ENCODE measurements at regions not wholly inside any gene's neighbourhood (a gene's known extent, or its start where the extent isn't known, plus 50 kb on each side); places are given as distances from the start of the nearest gene placed in this dataset.

- DNase-seq (ENCODE audit: low spot score): no peak
These were observed 89.6 kb upstream of the SHB start for GRCh38 chr9:38158628-38159027.

DNA sequence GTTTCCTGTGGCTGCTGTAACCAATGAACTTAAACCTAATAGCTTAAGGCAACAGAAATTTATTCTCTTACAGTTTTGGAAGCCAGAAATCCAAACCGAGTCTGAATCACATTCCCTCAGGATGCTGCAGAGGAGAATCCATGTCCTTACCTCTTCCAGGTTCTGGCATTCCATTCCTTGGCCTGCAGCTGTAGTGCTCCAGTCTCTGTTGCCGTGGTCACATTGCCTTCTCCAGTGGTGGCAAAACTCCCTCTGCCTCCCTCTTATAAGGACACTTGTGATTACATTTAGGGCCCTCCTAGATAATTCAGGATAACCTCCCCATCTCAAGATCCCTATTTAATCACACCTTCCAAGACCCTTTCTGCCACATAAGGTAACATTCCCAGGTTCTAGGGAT, 88.7 kb upstream of the SHB start:
- no peak for DNase-seq (ENCODE audit: low spot score)

DNA sequence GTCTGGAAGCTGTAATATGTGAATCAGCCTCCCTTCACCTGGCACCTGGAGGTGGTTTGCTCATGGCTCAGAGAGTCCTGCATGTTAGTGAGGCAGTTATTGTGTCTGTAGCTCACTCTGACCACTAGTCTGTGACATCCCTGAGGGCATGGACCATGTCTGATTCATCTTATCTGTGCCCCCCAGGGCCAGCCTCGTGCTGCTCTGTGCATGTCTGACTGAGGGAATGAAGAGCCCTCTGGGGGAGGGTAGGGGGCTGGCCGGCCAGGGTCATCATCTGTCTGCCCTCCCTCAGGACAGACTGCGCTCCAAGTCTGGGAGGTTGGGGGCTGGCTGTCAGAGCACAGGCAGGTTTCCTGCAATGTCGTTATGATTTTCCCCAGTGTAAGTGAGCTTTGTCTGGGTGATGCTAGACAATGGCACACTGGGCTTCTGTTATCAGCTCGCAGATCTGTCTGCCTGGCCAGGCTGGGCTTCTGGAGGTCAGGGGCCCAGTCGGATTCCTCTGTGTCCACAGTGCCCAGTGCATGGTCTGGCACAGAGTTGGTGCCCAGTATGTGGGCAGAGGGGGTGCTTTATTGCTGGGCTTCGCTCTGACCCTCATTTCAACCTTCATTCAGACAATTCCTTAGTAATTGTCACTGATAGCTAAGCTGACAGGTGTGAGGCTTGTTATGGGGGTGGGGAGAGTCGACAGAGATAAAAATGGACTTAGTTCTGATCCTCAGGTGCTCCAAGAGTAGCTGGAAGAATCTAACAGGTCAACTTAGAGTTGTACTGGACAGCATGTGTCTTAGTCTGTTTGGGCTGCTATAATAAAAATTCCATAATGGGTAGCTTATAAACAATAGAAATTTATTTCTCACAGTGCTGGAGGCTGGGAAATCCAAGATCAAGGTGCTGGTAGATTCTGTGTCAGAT, 85.7 kb upstream of the SHB start:
- DNase-seq (ENCODE audit: low spot score): no peak

- no peak for DNase-seq (ENCODE audit: low spot score)
These were observed 84.9 kb upstream of the SHB start for GRCh38 chr9:38153910-38154291.

- no peak for DNase-seq (ENCODE audit: low spot score)
These were observed 84.3 kb upstream of the SHB start for GRCh38 chr9:38153152-38153909.

GRCh38 chr9:38149647-38150046, 80.6 kb upstream of the SHB start:
- DNase-seq (ENCODE audit: low spot score): no peak

DNA sequence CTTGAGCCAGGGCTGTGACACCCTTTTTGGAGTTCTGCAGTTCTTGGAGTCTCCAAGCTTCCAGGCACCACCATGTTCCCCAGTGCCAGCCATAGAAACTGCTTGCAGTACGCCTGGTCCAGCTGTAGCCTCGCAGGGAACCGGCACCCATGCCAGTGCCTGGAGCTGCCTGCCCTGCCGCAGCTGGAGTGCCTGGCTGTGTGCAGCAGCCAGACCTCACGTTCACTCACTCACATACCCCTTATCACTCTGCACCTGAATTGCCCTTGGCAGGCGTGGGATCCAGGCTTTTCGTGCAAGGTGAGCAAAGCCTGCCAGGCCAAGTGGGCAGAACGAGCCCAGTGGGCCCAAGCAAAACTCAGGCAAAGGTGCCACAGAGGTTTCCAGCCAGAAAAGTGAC, 77.8 kb upstream of the SHB start:
- no peak for DNase-seq (ENCODE audit: low spot score)

GRCh38 chr9:38145526-38146053, 76.6 kb upstream of the SHB start:
- DNase-seq (ENCODE audit: low spot score): no peak

DNA sequence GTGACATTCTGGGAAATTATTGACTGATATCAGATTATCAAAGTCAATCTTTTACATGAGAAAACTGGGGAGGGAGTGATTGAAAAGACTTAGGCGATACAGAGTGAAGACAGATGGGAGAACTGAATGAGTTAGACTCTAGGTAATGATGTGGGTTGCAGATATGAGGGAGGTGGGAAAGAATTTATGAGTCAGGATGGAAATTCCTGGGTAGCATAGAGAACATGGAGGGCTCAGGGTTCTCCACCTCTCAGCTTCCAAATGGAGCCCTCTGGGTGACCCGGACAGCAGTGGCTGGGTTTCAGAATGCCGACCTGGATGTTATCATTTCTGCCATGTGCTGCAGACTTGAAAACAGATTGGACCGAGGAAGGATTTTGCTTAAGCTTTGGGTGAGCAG, 75.4 kb upstream of the SHB start:
- DNase-seq (ENCODE audit: low spot score): no peak

DNA sequence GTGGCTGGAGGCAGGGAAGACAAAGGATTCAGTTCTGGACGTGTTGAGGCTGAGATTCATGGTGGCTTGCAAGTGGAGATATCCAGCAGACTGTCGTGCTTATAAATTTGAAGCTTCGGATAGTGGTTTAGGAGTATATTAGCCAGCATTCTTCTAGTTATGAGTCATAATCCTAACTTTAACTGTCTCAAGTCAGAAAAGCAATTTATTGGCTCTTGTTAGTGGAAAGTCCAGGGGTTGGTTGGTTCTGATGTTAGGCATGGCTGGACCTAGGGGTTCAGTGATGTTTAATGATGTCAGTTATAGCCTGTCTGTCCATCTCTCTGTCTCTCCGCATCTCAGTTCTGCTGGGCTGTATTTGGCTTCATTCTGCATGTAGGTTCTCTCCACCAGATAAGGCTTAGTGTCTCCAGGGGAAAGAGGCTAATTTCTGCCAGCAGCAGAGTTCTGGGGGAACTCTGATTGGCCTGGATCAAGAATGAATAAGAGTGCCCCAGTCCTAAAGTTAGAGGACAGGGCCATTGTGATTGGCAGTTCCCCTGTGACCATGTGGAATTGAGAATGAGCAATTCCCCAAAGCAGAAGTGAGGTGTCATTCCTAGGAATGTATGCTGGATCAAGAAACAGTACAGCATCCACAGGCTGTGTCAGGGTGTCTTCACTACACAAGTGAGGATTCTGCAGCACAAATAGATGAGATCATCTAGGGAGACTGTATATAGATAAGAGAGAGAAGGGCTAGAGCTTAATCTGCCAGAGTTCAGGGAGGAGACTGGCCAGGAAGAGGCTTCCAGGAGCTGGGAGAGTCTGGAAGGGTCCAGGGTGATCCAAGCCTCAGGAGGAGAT, 72.9 kb upstream of the SHB start:
- no peak for DNase-seq (ENCODE audit: low spot score)

DNA sequence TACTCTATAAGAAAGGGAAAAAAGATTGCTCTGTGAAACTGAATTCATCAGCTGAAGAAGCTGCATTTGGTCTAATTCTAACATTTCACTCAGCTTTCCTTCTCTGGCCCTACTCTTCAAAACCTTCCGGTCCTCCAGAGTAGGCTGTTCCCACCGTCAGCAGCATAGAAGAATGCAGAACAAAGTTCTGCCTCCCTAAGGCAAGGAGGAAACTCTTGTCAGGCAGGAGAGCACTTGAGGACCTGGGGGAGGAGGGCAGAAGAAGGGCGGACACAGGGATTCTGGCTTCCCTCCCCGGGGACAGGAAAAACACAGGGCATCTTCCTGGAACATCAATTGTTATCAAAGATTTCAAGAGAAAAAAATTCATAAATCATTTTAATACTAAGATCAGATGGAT, 69.2 kb upstream of the SHB start:
- no peak for DNase-seq (ENCODE audit: low spot score)

DNA sequence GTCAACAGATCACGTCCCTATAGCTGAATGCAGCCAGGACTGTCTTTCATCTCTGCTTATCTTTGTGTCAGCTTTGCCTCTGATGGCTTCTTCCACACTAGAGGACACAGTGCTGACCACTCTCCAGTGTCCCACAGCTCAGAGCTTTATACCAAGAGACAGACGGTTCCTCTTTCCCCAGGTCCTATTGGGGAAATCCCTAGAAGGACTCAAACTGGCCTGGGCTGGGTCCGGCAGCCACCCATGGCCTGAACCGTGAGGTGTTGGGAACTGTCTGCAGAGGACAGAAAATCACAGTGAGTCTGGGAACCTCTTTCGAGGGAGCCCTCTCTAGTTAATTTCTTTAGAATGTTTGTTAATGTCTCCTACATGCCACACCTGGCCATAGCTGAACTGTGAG, 68.3 kb upstream of the SHB start:
- no peak for DNase-seq (ENCODE audit: low spot score)

- DNase-seq (ENCODE audit: low spot score): no peak
These were observed 67.4 kb upstream of the SHB start for GRCh38 chr9:38136386-38136785.

DNA sequence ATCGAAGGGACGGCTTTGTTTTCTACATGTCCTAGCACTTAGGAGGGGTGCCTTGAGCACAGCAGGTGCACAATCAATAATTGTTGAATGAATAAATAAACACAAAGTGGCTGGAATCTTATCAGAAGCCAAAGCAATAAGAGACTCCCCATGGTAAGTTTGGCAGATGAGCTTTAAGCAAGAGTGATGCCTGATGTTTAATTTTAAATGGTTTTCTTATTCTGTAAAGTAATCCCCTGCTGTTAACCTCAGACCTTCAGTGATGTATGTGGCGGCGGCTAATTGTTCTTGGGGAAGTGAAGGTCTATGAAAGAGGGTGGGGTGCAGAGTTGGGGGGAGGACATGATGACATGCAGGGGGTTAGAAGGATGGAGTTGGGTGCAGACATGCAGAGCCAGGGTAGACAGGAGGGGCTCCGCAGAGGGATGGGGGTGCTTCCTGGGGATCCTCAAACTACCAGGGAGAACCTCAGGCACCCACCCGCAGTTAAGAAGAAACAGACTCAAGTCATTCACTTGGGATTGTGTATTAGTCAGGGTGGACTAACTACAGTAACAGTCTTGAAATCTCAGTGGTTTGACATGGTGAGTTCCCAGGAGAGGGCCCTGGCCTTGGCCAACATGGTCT, 65.7 kb upstream of the SHB start:
- DNase-seq (ENCODE audit: low spot score): no peak

GRCh38 chr9:38133595-38133994, 64.6 kb upstream of the SHB start:
- no peak for DNase-seq (ENCODE audit: low spot score)

GRCh38 chr9:38132956-38133355, 63.9 kb upstream of the SHB start:
- DNase-seq (ENCODE audit: low spot score): no peak

- DNase-seq (ENCODE audit: low spot score): no peak
These were observed 62.7 kb upstream of the SHB start for GRCh38 chr9:38131729-38132128.

DNA sequence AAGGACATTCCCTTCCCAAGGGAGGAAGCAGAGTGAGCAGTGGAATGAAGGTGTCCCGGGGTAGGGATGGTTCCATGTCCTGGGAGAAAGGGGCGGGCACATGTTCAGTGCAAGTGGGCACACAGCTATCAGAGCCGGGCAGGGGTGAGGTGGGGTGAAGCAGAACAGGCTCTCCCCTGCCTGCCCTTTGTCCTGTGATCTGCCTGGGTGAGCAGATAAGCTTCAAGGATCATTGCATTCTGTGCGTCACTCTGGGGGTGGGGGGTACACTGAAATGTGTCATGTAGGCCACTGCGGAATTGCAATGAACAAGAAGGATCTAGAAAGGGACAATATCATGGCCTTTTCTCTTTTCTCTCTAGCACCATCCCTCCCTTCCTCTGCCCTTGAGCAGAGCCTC, 61.7 kb upstream of the SHB start:
- no peak for DNase-seq (ENCODE audit: low spot score)

GRCh38 chr9:38129366-38129765, 60.3 kb upstream of the SHB start:
- no peak for DNase-seq (ENCODE audit: low spot score)

GRCh38 chr9:38128752-38129270, 59.8 kb upstream of the SHB start:
- DNase-seq (ENCODE audit: low spot score): no peak

DNA sequence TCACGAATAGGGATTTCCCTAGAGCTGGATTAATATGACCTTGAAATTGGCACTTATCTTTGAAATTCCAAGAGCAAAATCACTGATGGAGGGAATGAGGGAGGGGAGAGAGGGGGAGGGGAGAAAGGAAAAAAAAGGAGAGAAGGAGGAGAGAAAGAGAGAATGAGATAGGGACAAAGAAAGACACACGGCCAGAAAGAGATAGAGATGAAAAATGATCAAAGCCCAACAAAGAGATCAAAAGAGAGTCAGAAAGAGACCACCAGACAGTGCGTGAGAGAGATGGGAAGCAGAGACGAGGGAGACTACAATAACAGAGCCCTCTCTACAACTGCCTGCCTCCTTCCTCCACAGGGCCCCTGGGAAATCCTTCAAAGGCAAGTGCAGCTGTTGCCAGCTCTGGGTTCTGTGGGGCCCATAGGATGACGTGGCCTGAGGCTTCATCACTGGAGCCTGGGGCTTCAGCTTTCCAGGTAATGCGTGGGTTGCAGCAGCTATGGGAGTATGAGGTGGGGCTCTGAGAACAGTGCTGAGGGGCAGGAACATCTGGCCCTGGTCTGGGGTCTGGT, 58.3 kb upstream of the SHB start:
- DNase-seq (ENCODE audit: low spot score): no peak
